GM10847 (cell line): ENCODE measurements at regions not wholly inside any gene's neighbourhood (a gene's known extent, or its start where the extent isn't known, plus 50 kb on each side); places are given as distances from the start of the nearest gene placed in this dataset.
A peak's percentile ranks its signal among the peaks of the same experiment; 100 is the strongest.

Experiments used
- POLR2A ChIP-seq: IDR thresholded peaks from 2 replicates; pipeline ENCODE4 v1.6.1; 2011; ENCODE audit not compliant: insufficient read length; ENCODE audit errors: extremely low read depth

DNA sequence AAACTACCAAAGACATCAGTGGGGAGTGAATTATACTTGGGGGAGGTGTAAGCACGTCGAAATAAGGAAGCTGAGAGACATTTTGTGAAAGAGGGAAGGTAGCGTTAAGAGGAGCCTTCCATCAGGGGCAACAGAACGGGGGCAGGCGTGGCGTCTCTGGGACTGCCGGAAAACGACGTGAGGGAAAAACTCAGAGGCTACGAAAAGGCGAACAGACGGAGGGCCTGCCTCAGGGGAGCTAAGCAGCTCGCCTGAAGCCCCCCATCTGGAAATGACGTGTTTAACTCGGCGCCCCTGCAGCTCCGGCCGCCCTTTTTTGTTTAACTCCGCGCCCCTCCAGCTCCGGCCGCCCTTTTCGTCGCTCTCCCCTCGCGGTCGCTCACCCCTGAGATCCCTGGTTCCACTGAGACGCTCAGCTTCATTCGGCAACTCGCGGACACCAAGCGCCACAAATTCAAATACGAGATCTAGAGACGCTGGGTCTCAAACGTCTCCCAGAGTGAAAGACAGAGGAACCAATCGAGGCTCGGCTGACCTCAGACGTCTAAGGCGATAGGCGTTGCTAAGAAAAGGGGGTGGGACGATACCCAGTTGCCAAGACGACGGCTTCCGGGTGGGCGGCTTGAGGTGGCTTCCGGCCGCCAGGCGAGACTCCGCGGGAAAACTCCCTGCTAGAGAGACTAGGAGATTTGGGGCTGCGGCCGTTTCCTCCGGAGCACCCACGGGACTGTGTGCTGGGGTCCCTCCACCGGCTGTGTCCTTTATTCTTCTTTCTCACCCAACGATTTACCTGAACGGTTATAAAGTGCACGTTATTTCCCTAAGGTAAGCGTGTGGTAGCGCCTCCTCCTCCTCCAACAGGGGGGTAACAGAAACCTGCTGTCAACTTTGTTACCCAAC lies 383.2 kb downstream of the ZFHX3 start:
- TF ChIP-seq POLR2A, result peak; percentile 60

GRCh38 chr16:72664056-72664508 lies 383.8 kb downstream of the ZFHX3 start:
- no peak for TF ChIP-seq POLR2A

DNA sequence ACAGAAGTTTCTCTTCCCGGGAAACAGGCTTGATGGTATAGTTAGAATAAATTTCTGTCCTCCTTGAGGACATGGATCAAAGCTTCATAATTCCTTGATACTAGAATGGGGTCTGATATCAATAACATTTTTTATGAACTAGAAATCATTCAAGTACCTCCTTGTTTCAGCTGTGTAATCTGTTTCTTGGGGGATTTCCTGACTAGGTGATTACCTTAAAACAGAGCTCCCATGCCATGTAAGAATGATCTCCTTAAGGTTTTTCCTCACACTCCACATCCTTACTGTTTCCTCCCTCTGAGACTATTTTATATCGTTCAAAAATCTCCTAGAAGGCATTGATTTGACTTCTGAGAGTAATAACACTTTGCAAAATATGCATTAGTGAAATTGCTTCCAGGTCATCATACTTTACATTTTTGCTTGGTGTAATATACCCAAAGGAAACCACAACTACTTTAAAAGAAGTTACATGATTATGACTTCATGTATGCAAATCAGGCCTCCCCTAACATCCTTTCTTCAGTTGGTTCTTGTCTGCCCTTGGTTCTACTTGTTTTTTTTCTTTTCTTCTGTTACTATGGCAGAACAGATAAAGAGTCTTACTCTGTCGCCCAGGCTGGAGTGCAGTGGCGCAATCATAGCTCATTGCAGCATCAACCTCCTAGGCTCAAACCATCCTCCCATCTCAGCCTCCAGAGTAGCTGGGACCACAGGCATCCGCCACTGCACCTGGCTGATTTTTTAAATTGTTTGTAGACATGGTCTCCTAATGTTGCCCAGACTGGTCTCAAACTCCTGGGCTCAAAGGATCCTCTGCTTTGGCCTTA lies 388.8 kb downstream of the ZFHX3 start:
- no peak for TF ChIP-seq POLR2A

DNA sequence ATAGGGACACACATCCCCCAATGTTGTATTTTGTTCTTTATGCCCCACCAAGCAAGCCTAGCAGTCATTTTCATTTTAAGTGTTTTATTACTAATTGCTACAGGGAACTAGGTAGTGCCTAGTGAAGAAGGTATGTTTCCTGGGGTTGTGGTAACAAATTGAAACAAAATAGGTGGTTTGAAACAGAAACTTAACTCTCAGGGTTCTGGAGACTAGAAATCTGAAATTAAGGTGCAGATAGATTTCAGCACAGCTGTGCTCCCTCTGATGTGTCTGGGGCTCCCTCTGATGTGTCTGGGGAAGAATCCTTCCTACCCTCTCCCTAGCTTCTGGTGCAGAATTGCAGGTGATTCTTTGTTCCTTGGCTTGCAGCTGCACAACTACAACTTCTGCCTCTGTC lies 390.1 kb downstream of the ZFHX3 start:
- no peak for TF ChIP-seq POLR2A

- TF ChIP-seq POLR2A, result no peak
These were observed 390.8 kb downstream of the ZFHX3 start for GRCh38 chr16:72657164-72657563.

- no peak for TF ChIP-seq POLR2A
These were observed 393.4 kb downstream of the ZFHX3 start for GRCh38 chr16:72654535-72654934.

DNA sequence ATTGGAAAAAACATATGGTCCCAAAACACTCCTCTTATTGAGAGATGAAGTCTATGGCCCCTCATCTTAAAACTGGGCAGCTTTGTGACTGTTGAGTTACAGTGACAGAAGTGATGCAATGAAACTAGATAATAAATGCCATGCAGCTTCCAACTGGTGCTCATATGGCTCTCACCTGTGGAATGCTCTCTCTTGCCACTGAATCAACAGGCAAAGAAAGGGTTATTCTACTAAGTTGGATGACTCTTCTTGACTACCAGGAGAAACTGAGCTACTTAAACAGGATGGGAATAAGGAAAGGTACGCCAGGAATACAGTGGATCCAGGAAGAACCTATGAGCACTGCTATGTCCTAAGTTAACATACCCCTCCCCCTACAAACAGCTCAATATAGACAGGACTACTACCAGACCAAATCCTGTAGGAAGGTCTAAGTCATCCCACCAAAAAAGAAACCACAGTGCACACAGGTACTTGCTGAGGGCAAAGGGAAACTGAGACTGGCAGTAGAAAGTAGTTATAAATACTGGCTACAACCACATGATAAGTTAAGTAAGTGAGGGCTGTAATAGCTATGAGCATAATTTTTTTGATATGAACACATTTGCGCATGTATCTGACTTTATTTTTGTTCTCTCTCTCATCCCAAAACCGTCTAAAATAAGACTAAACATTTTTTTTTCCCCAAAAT lies 398.5 kb downstream of the ZFHX3 start:
- no peak for TF ChIP-seq POLR2A

DNA sequence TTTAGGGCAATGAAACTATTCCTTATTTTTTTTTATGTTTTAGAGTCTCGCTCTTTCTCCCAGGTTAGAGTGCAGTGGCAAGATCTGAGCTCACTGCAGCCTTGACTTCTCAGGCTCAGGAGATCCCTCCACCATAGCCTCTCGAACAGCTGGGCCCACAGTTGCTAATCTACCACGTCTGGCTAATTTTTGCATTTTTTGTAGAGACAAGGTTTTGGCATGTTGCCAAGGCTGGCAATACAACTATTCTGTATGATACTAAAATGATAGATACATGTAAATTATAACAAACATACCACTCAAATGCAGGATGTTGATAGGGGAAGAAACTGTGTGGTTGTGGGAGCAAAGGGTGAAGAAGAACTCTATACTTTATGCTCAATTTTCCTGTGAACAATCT lies 401.3 kb downstream of the ZFHX3 start:
- no peak for TF ChIP-seq POLR2A

DNA sequence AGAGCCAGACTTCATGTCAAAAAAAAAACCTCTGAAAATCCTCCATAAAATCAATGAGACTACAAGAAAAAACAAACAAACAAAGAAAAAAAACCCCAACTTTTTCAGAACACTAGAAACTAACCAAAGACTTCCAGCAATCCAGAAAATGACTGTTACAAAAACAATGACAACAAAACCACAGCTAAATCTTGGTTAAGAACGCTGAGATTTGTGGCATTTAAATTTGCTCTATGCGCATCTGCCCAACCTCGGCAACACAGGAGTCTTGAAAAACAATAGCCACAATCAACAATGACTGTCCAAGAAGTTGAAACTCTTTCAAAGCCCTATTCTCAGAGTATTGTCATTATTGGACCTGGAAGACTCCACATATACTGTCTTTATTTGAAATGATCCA lies 402.4 kb downstream of the ZFHX3 start:
- no peak for TF ChIP-seq POLR2A

GRCh38 chr16:72644911-72645310 lies 403.0 kb downstream of the ZFHX3 start:
- no peak for TF ChIP-seq POLR2A

GRCh38 chr16:72639494-72639893 lies 408.4 kb downstream of the ZFHX3 start:
- TF ChIP-seq POLR2A, result no peak

DNA sequence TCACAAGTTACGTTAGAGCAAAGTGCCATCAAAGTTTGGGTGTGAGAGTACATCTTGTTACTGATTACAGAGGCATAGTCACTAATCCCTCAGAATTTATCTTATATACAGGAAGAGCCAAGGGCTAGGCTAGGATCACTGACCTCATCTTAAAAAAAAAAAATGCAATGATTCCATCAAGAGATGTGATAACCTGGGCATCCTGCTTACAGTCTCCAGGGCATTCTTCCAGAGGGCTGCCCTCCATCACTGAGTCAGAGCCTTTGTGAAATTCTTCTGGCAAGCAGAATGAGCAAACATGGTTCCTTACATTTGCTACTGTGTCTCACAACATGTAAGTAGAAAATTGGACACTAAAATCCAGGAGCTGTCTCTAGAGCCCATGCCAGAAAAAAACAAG lies 410.6 kb downstream of the ZFHX3 start:
- no peak for TF ChIP-seq POLR2A

DNA sequence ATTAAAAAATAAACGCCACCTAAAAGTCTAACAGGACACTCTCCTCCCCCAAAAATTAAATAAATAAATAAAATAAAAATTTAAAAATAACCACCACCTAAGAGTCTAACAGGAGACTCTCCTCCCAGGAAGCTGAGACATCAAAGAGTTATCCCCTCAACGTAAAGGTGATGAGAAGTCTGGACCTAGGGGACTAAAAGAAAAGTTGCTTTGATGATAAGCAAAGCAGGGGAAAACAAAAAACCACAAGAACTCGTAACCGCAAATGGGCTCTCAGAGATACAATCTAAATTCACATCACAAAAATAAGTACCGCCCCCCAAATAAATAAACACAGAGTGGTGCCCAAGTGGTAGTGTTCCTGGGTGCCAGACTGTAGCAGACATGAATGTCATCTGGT lies 412.2 kb downstream of the ZFHX3 start:
- no peak for TF ChIP-seq POLR2A

- TF ChIP-seq POLR2A, result no peak
These were observed 412.8 kb downstream of the ZFHX3 start for GRCh38 chr16:72635104-72635503.

DNA sequence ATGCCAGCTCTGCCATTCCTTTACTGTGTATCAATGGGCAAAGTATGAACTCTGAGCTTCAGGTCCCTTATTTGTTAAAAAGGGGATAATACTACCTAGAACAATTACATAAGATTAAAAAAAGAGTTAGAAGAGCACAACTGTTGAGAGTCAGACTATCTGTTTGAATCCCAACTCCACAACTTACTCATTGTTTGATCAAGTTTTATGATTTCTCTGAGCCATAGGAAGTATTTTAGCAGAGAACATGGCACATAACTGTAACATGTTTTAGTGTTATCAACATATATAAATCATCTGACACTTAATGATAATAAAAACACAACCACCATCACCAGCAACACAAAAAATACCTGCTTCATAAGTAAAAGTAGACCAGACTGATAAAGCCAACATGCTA lies 421.3 kb downstream of the ZFHX3 start:
- TF ChIP-seq POLR2A, result no peak
